ENCODE measurements at regions not wholly inside any gene's neighbourhood (a gene's known extent, or its start where the extent isn't known, plus 50 kb on each side); places are given as distances from the start of the nearest gene placed in this dataset.

GRCh38 chr12:45674181-45674977 is 55.1 kb upstream of the ARID2 start:
- no peak for DNase-seq

GRCh38 chr12:45675534-45675933 is 54.0 kb upstream of the ARID2 start:
- no peak for DNase-seq

All from NCI-H1092 (cell line).